LHCN-M2 (cell line): ENCODE measurements at regions not wholly inside any gene's neighbourhood (a gene's known extent, or its start where the extent isn't known, plus 50 kb on each side); places are given as distances from the start of the nearest gene placed in this dataset.
"Not testable (repeated sequence)": the region's sequence is repeated elsewhere in the genome, so short reads cannot be mapped to it uniquely, and the experiment has no call there.

Experiments used
- DNase-seq: peaks from one replicate; pipeline ENCODE4 v3.0.0-alpha.2; 2012; ENCODE audit warnings: low read depth

DNA sequence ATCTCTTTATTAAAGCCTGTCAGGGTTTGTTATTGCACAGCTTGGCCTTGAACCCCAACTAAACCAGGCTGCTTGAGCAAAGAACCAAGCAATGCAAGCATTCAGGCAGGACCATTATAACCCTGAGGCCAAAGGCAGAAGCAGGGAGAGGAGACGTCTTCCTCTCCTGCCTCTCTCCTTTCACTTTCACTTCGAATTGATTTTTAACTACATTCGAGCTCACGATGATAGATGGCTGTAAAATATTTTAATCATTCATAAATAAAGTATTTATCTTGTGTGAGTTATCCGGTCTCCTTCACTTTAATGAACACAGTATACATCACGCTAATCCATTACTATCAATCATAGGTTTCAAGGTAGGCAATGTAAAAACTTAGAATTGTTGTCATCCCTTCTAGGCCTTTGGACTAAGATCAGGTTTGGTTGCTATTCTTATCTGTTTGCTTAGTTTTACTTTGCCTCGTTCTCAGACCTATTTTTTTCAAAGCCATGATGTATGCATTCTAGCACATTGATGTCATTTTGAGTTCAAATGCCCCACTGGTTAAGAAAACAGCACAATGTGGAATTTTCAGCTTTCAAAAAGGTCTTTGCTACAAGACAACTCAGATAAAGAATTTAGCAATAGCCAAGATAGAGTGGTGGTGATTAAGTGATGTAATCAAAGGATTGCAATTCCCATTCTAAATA, 480.2 kb upstream of the RUNX1 start:
- no peak for DNase-seq

DNA sequence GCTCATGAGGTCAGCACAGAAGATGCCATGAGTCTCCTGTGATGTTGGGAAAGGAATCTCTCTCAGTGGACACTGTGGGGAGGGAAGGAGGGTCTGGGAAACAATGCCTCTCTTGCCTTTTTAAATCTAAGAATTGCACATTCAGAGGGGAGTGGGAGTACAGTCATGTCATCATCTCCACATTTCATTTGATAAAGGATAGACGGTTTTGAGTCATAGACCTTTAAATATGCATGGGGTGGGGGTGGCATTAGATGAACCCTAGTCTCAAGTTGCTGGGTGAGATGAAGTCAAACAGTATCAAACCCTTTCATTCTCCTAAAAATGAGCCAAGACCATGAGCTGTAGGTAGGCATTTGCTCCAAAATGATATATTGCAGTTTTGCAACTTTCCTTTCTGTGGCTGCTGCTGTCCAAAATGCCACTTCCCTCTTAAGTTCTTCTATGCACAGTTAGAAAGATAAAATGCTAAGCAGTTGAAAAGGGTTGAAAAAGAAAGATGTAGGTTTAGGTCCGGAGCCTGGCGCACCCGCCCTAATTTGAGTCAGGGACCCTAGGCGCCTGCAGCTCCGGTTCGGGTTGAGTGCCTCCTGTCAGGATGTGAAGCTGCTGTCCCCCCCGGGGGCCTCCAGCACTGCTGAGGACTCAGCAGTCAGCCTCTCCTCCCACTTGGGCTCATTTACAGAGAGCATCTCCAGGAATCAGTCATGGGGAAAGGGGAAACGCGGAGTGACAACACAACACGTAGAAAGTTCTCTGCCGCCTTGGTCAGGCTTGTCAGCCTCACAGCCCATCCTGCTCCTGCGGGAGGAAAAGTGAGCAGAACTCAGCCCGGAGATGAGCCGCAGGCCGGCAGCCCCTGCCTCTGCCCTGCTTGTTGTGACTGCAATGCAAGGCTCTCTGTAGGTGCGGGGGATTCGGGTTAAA, 479.3 kb upstream of the RUNX1 start:
- no peak for DNase-seq

DNA sequence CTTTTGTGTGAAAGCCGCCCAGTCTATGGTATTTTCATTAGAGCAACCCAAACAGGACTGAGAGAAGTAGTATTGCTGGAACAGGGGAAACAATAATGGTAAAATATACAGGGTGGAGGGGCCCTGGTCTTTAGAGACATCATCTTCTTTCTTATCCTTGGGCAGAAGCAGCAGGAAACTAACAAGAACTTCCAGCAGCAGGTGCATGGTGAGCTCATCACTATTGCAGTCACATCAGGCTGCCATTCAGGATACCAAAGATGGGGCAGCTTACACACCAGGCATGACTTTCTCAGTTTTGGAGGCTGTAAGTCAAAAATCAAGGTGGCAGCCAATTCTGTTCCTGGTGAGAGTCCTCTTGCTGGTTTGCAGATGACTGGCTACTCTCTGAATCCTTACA, 478.3 kb upstream of the RUNX1 start:
- DNase-seq: no peak

DNA sequence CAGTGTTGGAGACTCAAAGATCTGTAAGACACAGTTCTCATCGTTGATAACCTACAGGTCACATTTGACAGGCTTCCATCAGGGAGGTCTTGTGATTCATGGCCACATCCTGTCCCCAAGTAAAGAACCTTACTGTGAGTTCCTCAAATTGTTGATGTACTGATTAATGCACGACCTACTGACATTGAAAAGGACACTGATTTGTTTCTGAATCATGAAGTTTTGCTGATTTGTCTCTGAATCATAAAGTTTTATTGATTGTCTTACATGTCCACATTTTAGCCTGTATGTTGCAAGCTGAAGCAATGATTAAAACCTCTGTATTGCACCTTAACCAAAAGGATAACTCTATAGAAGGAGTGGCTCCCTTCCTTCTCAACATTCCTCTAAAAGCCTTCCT, 476.3 kb upstream of the RUNX1 start:
- DNase-seq: peak; percentile 52

DNA sequence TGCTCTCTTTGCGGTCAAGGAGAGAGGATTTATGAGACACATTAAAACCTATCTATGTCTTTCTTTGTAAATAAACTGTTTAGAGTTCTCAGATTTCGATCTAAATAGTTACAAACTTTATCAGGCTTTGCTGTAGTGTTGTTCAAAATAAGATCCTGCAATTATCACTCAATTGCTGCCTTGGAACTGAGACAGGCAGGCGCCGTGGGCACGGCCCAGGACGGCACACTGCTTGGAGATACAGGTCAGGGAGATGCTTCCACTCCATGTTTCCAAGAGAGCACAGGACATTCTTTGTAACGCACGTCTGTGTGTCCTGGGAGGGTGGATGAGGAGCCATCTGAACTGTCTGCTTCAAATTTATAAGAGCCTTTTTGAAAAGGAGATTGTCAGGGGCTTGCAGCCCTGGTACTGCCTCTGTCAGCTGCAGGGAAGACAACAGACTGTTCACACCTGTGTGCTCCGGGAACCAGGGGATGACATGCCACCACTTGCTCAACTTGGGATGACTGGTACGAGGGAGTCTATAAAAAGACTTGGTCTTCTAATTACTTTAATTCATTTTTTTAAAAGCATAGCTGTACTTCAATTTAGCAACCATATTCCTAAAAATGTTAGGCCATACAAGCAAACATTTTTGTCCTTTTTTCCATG, 472.9 kb upstream of the RUNX1 start:
- no peak for DNase-seq

DNA sequence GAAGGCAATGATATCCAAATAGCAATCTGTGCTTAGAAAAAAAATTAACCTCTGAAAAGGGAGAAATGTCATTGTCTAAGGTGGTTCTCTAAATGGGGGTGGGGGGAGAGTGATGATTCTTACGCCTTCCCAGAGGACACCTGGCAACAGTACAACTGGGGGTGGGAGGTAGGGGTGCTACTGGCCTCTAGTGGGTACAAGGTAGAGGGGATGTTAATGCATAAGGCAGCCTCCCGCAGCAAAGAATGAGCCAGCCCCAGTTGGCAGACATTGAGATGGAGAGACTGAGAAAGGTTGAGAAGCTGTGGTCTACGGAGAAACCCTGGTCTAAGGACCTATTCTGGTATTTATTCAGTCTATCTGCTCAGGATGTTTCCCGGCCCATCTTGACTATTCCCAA, 472.2 kb upstream of the RUNX1 start:
- no peak for DNase-seq

DNA sequence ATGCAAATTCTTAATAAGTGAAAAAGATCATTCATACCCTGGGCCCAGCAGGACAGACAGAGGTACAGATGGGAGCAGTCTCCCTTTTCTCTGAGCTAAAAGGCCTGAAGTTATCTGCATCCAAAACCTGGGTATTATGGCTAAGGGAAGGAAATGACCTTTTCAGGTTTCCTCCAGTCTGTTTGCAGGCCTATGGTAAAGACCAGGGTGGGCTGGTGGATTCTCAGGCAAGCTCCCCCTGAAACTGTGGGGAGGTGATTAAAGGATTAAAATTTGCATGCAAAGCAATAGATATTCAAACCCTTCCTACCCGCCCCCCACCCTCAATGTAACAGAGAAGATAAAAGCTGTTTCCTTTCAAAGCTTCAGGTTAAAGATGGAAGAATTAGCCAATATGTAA, 471.8 kb upstream of the RUNX1 start:
- DNase-seq: no peak

DNA sequence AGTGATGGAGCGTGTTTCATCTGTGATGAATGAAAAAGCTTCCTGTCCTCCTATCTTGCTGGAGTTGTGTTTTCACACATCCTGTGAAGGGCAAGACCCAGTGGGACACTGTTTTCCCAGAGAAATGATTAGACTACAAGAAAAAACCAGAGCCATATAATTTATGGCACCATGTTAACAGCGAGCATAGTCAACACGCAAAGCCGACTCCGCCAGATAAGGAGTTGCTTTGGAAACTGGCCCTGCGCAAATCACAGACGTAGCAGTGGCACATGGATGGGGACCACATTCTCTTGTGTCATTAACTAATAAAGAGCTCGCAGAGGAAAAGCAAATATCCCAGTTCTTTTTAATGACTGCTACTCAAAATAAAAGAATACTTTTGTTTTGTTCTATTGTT, 471.2 kb upstream of the RUNX1 start:
- no peak for DNase-seq

DNA sequence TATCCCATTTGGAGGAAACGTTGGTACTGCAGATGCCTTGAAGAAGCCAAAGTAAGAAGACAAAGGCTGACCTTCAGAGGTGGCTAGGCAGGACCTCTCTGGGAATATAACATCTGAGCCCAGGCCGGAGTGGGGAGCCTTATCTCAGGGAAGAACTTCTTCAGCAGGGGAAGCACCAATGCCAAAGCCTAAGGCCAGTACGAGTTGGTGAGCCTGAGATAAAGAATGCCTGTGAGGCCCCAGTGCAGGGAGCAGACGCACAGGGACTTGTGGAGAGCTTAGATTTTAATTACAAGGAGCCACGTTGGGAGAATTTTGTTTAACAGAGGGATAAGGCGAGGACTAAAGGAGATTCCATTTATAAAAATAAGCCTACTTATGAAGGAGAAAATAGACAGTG, 468.8 kb upstream of the RUNX1 start:
- DNase-seq: no peak

DNA sequence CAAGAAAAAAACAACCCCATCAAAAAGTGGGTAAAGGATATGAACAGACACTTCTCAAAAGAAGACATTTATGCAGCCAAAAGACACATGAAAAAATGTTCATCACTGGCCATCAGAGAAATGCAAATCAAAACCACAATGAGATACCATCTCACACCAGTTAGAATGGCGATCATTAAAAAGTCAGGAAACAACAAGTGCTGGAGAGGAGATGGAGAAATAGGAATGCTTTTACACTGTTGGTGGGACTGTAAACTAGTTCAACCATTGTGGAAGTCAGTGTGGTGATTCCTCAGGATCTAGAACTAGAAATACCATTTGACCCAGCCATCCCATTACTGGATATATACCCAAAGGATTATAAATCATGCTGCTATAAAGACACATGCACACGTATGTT, 467.2 kb upstream of the RUNX1 start:
- not testable (repeated sequence) for DNase-seq

DNA sequence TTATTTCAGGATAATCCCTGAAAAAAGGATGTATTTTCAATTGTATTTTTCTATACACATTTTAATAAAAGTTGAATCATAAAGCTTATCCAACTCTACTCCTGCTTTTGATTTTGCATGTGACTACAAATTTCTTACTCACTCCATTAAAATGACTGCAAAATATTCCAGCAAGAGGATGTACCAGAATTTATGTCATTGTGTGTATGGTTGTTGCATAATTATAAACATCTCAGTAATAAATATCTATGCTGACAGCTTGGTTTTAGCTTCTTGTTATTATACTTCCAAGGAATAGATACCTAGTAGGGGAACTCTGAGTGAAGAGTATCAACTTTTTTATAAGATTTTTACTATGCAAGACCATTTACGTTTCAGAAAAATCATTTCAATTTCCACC, 463.2 kb upstream of the RUNX1 start:
- DNase-seq: peak; percentile 27

DNA sequence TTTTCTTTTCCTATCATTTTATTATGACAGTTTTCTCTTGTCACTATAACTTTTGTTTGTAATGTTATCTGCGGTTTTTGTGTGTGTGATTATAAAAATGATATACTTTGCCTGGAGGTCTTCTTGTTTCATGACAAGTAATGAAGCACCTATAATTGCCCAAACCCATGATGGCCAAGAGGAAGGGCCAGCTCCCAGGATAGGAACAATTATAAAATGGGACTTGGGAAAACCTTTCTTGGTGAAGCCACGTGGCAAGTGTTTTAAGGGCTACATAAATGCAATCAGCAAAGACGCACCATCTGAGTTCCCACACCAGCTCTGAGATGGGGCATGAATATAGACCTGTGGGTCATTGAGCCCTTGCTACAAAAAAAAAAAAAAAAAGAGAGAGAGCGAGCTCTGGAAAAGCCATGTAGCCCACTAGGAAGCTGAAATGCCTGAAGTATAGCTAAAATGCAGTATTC, 462.6 kb upstream of the RUNX1 start:
- peak; percentile 63 for DNase-seq

DNA sequence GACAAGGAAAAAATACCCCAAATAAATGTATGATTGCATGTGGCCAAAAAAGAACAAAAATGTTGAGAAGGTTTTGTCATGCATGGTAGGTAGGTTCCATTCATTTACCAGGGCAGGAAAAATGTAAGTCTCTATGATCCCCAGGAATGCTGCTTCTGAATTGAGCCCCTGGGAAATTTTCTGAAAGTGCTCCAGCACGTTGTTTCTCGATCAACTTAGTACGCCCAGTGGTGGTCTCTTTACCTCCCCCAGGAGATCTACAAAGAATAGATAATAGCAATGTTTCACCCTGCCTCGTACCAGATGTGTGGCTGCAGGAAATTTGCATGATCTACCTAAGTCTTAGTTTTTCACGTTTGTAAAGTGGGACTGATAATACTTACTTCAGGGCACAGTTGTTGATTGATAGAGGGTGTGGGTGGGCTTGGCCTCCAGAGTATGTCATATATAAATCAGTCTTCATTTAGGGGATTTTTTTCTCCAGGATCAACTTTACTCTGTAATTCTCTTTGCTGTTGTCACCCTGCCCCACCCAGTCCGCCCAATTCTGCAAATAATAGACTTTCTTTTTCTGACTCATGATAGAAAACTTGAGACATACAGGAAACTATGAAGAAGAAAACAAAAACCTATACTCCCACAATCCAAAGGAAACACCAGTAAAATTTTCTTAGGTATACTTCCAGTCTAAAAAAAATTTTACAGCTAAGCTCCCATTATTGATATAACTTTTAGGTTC, 462.0 kb upstream of the RUNX1 start:
- peak; percentile 46 for DNase-seq

DNA sequence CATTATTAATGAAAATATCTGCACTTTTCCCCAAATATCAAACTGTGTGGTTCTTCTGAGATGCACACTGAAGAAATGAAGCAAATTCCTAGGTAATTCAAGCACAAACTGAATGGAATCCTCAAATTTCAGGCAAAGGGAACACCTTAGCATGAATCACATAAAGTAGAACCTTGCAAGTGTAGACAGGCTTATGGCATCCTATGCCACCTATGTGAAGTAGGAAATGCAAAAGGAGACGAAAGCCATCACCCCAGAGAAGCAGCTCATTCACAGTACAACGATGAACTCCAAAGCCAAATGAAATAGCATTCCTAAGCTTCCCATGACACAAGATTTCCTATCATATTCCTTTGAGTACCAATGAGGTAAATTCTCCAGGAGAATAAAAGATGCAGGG, 461.2 kb upstream of the RUNX1 start:
- no peak for DNase-seq

DNA sequence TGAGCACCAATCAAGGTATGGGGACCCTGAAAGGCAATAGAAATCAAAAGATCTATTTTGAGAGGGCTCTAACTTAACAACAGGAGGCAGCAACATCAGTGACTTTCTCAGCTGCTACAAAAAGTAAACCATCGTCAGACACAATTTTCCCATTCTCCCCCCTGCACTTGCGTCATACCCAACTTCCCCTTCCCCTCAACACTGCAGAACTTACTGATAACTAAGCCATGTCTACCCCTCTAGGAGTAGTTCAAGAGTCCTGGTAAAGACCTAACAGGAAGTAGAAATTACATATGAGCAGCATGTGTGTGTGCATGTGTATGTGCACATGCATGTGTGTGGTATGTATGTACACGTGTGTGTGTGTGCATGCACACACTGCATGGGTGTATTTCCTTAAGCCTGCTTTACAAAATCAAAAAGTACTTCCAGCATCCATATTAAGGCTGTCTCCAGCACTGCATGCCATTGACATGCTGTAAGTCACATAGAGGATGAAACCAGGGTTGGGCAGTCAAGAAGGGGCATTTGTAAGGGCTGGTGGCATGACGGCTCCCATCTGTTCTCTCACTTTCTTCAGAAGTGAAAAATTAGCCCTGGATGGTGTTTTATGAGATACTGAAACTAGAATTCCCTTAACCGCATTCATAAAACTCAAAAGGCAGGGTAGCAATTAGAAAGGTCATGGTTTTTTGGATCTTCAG, 460.1 kb upstream of the RUNX1 start:
- DNase-seq: no peak

DNA sequence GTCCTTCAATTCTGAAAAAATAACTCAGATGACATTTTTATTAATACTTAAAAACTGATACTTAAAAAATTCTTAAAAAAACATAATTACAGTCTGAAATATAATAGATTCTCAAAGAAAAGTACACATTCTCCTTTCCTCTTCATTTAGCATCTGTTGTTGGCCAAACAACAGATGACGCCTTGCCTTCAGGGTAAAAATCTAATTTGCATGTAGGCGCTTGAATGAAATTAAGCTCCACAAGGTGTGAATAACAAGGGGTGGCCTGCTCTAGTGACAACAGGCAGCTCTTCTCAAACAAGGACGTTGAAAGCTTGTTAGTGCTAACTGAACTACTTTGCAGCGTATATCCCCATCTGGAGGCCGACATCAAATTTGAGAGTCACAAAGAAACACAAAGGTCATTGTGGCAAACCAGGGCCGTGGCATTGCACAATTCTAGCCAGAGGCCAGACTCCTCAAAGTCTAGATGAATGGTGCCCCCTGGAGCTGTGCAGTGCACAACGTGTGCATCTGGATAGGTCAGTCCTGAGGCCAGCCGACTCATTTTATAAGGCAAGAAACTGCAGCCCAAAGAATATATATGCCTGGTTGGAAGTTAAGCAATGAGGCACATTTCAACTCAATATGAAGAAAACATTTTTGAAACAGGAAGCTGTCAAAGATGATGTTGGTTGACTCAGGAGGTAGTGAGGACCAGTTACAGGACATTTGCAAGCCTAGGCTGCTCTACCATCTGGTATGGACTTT, 459.2 kb upstream of the RUNX1 start:
- DNase-seq: peak; percentile 91

DNA sequence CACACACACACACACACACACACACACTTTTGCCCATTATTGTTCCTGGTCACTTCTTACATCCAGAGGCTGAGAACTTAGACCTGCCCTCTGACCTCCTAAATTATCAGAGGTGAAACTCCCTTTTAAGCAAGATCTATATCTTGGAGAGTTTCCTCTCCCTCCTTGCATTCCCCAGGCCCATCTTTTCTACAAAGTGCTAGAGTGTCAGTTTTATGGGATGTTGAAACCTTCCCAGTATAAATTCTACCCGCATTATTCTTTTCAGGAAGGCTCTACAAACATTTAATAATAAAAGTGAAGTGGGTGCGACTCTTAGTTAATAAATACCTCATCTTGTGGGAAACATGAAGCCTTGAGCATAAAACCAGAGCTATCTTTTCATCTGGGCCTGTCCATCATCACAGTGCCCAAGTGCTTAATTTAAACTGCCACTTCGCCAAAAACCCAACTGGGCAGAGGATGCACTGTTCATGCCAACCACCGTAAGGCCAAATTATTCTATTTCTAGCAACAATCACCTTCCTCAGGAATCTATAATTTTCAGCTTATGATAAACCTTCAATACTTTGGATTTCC, 458.2 kb upstream of the RUNX1 start:
- peak; percentile 69 for DNase-seq

DNA sequence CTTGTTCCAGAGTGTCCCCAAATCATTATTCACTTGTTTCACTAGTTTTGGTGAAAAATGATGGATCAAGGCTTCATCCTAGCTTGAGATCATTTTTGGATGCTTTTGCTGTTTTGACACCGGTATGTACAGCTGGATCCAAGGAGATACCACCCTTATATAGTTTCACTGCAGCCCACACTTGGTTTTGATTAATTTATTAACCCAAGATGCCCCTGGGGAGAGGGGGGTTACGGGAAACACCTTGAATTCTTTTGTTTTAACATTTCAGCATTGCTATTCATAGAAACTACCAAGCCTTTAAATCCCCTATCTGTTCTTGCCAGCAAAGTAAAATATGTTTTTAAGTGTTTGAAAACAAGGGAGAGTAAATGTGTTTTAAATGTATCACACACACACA, 457.7 kb upstream of the RUNX1 start:
- no peak for DNase-seq

DNA sequence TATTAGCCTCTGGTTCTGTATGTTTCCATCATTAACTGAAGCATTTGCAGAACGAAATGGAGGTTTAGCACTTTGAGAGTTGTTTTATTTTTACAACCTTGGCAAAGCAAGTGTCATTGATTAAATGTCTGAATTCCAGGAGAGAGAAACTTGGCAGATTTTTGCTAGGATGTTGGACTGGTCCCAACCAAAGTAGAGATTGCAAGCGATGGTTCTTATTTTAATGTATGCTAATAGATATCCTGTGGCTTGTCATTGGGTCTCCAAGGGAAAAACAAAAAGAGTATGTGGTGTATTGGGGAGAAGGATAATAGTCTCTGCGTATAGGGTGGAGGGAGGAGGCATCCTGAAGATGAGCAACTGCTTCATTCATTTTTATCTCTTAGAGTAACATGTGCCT, 457.2 kb upstream of the RUNX1 start:
- no peak for DNase-seq

DNA sequence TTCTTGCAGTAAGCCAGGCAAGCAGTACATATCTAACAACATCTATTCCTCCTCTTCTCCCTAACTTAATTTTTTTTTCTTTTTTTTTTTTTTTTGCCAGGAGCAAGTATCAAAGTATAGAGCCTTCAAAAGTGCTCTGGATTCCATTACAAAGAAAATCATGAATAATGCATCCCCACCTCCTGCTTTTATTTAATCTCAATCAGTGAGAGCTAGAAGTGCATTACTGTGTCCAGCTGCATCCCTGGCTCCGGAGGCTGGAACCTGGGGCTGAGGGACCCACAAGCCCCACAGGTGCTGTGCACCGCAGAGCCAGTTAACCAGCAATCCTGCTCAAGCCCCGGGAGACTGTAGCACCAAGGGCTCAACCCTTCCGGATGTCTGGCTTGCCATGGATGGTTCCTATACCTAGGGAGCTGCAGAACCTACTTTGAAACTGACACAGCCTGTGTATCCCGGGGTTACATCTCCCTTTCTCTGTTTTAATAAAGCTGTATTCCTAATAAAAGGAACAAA, 455.9 kb upstream of the RUNX1 start:
- DNase-seq: no peak
